GM19452 (cell line): ENCODE measurements at regions not wholly inside any gene's neighbourhood (a gene's known extent, or its start where the extent isn't known, plus 50 kb on each side); places are given as distances from the start of the nearest gene placed in this dataset.
"Not testable (repeated sequence)": the region's sequence is repeated elsewhere in the genome, so short reads cannot be mapped to it uniquely, and the experiment has no call there.

Experiments
- ATAC-seq: cut with Tn5 transposase; IDR thresholded peaks from one replicate; pipeline ENCODE4 v1.9.1; 2021; ENCODE audit not compliant: unreplicated experiment

DNA sequence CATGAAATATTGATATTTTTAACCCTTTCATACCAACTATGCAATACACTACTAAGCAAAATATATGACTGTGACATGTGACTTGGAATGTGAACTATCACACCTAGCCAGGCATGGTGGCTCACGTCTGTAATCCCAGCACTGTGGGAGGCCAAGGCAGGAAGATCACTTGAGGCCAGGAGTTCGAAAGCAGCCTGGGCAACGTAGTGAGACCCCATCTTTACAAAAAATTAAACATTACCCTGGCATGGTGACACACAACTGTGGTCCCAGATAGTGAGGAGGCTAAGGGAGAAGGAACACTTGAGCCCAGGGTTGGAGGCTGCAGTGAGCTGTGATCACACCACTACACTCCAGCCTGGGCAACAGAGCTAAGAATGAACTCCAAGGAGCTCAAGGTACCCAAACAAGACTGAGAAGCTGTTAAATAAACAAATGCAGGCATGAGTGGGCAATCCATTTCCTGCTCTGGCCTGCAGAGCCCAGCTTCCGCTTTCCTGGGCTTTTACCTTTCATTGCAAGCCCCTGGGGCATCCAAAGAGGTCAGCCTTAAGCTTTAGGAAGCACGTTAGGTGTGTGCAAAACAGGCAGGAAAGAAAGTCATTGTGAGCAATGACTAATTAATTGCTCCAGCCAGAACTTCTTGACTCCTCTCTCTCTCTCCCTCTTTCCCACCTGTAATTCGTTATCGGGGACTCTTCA is 162.1 kb upstream of the FOXK1 start:
- no peak for ATAC-seq

DNA sequence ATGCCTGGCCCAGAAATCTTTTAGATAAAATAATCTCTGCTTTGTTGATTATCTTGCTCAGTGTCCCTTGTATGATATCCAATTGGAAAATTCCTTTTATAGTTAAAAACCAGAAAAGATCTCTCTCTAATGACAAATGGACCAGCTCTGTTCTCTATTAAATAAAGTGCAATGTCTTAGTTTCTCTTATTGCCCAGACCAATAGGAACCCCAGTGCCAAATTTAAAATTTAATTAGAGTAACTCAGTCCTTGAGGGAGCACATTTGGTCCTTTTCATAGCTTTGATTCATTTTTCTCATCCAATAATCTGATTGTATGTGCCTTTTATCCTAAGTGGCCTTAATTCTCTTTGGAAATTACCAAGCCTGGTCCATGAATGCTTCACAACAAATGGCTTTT is 158.9 kb upstream of the FOXK1 start:
- ATAC-seq, result no peak

DNA sequence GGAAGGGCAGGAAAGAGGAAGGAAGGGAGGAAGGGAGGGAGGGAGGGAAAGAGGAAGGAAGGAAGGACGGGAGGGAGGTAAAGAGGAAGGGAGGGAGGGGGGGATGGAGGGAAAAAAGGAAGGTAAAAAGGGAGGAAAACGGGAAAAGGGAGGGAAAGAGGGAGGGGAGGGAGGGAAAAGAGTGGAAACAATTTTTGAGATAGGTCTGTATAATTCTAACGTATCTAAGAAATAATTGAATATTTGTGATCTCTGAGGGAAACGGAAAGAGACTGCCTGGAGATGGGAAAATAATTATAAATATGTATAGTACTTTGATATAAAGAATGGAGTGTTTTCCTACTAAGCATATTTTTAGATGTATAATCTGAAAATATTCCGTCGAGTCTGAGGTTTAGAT is 158.2 kb upstream of the FOXK1 start:
- no peak for ATAC-seq

DNA sequence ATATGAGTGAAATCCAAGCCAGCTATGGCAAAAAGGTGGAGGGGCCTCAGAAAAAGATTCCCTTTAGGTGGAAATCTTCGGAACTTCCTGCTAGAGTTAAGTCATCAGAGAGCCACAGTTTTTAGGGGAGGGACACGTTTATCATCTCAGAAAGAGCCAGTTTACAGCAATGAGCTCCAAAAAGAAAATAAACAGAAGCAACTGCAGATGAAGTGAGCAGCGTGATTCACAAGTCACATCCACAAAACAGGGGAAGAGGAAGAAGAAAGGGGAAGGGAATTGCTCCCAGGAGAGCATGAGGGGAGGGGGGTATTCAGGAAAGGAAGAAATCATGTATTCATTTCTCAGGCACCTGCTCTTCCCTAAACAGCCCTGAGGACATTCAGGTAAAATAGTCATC is 156.2 kb upstream of the FOXK1 start:
- no peak for ATAC-seq

DNA sequence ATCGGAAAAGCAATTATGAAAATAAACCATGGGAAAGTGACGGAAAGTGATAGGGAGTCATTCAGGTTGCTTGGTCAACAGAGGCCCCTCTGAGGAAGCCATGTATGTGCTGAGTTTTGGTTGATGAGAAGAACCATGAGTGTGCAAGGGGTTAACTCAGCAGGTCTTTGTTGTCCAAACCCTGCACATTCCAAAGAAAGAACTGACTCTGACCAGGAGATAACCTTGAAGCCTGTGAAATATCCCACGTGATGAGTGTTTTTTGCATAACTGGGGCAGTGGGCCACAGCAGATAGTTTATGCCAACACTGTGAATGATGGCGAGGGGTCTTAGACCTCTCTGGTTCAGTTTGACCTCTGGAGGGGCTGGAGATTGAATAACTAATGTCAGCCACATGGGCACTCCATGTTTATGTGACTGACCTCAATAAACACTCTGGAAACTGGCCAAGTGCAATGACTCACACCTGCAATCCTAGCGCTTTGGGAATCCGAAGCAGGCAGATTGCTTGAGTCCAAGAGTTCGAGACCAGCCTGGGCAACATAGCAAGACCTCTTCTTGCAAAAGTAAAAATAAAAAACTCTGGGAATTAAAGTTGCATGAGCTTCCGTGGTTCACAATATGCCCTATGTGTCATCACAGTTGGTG is 154.0 kb upstream of the FOXK1 start:
- no peak for ATAC-seq

DNA sequence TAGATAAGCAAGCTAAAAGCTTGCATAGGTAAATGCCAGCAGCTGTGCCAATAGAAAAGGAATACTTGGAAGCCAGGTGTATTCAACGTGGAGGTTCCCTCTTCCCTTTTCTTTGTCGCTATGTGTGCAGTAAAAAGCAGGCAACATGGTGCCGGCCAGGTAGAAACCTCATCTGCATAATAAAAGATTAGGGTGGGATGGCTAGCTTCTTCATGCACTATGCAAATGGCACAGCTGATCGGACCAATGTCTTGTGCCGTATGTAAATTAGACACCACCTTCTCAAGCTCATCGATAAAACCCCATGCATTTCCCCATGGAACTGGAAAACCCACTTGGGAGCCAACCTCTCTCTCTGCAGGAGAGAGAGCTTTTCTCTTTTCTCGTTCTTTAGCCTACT is 150.9 kb upstream of the FOXK1 start:
- ATAC-seq, result no peak

DNA sequence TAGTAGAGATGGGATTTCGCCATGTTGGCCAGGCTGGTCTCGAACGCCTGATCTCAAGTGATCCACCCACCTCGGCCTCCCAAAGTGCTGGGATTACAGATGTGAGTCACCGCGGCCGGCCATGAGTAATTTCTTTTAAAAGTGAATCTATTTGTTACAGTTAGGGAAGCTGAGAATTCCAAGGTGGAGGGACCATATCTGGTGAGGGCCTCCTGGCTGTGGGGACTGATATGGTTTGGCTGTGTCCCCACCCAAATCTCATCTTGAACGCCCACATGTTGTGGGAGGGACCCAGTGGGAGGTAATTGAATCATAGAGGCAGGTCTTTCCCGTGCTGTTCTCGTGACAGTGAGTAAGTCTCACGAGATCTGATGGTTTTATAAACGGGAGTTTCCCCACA is 148.8 kb upstream of the FOXK1 start:
- not testable (repeated sequence) for ATAC-seq

DNA sequence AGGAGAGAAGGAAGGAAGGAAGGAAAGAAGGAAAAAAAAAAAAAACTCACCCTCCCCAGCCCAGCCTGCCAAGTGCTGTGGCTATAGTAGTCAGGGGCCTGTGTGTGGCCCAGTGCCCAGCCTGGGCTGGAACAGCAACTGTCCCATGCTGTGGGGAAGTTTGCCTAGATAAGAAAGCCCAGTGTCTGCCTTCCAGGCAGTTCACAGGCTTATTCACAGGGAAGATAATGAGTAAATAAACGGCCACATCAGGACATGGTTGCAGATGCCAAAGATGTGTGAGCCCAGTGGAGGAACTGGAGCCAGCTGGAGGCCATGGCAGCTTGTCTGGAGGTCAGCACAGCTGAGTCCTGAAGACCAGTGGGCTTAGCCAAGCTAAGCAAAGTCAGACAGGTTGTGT is 132.4 kb upstream of the FOXK1 start:
- ATAC-seq, result no peak

DNA sequence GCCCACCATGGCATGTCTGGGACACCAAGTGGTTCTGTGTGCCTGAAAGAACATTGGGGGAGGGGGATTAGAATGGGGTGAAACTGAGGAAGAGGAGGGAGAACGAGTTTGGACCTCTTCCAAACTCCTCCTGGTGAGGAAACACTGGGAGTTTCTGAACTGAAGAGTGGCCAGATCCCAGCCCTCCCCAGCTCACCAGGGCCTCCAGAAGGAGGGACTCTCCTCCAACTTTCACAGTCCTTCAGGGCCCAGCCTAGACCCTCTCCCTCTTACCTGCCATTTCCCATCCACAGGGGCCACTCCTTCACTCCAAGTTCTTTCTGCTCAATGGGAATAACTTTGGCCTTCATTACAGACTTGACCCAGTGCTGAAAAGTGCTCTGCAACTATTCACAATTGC is 132.0 kb upstream of the FOXK1 start:
- no peak for ATAC-seq

DNA sequence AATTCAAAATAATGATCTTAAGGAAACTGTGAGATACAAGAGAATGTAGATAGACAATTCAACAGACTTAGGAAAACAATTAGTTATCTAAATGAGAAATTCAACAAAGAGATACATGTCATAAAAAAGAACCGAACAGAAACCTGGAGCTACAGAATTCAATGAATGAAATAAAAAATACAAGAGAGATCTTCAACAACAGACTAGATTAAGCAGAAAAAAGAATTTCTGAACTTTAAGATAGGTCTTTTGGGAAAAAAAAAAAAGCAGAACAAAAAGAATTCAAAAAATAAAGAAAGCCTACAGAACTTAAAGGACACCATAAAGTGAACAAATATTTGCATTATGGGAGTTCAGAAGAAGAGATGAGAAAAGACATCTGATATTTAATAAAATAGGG is 129.1 kb upstream of the FOXK1 start:
- no peak for ATAC-seq

DNA sequence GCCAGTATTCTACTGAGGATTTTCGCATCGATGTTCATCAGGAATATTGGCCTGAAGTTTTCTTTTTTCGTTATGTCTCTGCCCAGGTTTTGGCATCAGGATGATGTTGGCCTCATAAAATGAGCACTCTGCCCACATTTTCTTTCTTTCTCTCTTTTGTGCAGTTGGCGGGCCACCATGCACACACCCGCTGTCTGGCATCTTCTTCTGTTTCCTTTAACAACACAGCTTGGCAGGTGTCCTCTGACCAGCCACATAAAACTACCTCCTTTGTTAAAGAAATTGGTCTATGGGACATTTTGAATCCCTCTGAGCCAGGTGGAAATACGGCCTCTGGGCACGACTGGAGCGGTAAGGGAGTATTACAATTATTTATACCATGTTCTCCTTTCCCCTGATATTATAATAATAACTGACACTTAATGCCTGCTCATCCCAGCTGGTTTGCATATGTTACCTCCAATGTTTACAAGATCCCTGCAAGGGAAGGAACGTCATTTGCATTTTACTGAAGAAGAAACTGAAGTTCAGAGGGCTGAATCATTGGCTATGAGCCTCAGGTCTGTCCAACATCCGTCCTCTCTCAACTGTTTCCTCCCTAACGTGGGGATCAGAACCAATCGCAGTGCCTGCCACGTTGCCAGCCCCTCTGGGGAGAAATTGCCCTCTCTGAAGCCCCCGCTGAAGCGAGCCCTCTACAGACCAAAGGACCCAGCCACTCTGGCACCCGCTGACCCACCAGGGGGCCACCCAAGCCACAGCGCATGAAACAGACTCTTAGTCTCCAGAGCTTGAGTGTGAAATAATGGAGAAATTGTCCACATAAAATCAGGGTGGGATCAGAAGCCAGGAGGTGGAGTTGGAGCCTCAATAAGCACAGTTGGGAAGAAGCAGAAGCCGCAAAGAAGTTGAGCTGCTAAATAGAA is 125.0 kb upstream of the FOXK1 start:
- ATAC-seq, result no peak

DNA sequence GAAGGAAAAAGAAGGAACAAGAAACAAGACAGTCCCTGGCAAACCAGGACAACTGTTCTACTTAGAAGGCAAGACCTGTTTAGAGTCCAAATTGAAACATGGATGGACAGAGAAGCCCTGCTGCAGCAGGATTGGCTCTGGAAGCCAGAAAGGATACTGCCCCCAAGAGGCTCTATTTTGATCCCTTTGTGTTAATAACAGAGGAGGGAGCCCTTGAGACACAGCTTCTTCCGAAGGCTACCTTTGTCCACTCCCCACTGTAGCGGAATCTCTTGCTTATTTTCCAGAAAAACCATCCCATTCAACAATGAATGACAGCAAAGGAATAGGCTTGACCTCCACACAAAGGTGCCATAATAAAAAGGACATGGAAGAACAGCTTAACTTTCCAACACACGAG is 120.3 kb upstream of the FOXK1 start:
- no peak for ATAC-seq

DNA sequence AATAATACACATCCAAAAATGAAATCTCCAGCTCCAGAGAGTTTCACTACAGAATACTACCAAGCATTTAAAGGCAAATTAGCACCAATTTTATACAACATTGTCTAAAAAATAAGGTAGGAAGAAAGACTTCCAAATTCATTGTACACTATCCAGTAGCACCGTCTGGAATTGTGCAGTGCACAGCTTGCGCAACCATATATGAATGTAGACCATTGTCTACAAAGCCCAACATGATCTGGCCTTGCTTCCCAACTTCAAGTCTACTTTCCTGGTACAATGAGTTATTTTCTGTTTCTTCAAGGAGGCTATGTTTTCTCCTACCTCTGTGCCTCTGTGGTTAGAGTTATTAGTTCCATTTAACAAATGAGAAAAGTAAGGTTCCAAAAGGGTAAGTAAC is 115.4 kb upstream of the FOXK1 start:
- ATAC-seq, result no peak

DNA sequence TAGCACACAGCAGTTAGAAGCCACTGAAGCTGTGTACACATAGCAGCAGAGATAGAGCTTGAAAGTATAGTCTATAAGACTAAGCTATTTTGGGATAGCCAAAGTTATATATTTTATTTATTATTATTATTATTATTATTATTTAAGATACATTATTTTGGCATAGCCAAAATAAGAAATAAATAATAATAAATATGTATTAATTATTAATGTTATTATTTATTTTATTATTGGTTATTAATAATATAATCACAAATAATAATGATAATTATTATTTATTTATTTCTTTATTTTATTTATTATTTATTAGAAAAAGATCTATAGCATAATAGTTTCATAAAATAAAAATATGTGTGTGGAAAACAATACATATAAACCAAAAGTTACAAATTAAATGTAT is 107.2 kb upstream of the FOXK1 start:
- no peak for ATAC-seq

DNA sequence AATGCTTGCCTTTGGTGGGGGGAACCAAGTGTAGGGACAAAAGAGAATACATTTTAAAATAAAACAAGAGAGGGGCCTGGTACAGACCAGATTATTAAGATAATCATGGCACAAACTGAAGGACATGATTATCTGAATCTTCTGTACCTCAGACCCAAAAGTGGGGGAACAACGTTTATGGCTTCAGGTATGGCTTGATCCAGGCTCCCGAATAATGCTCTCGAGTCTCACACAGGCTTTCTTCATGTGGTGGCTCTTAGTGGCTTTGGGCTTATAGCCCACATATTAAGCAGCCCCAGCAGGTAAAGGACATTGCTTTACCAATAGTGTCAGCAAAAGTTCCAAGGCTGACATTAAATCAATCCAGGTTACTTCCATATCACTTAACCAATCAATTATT is 106.8 kb upstream of the FOXK1 start:
- ATAC-seq, result no peak

DNA sequence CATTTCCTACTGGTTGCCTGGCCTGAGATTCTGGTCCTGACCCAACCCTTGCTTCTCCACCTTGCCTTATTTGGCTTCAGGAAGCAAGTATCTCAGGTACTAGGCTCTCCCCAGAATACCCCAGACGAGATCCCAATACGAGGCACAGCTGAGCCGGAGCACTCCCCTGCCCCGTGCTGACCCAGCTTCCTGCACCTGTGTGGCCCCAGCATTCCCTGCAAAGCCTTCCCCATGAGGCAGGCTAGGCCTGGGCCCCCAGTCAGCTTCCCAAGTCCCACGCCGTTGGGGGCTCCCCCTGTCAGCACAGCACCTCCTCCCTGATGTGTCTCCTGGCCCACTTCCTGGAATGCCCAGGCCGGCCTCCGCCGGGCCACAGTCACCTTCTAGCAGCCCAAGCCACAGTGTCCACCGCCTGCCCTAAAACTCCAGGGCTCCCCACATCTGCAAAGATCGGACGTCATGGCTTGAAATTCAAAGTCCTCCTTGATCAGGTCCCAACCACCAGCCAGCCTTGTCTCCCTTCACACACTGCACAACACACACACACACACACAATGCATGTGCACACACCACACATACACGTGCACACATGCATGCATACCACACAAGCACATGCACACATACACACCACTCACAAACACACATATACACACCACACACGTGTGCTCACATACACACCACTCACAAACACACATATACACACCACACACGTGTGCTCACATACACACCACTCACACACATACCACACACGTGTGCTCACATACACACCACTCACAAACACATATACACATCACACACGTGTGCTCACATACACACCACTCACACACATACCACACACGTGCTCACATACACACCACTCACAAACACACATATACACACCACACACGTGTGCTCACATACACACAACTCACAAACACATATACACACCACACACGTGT is 78.9 kb upstream of the FOXK1 start:
- no peak for ATAC-seq

DNA sequence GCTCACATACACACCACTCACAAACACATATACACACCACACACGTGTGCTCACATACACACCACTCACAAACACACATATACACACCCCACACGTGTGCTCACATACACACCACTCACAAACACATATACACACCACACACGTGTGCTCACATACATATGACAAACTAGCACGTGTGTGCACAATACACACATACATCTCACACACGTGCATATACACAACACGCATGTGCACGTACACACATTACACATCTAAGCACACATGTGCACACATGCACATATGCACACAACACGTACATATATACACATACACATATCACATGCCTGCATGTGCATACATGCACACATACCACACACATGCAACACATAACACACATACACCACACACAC is 78.3 kb upstream of the FOXK1 start:
- no peak for ATAC-seq

DNA sequence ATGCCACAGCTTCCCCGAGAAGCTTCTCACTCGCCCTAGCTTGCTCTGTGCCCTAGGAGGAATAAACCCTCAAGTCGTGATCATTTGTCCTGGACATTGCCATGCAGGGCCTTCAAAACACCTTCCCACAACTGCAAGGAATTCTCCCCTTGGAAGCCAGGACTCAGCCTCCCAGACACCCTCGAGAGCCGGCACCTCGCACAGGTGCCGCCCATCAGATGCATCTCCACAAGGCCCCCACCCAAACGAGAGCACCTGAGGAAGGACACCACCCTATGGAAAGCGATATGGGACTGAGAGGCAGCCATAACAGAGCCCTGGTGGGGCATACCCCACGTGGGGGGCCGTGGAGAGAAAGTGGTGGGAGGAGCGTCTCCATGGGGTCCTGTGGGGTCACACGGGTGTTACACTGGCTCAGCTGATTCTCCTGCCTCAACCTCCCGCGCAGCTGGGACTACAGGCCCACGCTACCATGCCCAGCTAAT is 77.6 kb upstream of the FOXK1 start:
- ATAC-seq, result no peak

DNA sequence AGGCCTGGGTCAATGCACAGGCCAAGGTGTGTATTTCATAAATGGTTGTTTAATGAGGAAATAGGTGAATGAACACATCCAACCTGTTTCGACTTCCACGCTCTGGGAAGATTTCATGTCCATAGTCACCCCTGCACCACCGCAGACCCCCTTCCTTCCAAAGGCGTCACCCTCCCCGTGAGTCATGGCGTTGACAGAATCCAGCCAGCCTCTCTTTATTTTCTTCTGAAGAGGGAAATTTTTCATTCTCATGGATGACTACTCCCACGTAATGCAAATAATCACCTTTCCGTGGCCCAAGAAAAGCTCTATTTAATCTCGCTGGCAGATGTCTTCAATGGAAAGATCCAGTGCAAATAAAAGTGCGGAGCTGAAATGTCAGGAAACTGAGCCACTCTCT is 75.3 kb upstream of the FOXK1 start:
- ATAC-seq, result no peak

DNA sequence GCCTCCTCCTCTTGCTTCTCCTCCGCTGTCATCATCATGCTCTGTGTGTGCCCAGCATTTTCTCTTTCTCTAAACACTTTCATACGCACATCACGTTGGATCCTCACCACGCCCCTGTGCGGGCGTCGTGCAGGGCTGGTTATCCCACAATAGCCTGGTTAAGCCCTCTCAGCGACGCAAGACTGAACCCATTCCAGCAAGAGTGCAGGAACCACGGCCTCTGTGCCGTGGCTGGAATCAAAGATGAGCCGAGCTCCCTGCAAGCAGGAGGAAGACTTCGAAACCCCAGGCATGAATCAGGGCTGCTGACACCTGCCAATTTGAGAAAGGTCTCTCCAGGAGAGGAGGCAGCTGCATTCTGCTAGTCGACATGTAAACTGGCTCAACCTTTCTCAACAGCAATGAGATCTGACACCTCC is 74.8 kb upstream of the FOXK1 start:
- no peak for ATAC-seq

DNA sequence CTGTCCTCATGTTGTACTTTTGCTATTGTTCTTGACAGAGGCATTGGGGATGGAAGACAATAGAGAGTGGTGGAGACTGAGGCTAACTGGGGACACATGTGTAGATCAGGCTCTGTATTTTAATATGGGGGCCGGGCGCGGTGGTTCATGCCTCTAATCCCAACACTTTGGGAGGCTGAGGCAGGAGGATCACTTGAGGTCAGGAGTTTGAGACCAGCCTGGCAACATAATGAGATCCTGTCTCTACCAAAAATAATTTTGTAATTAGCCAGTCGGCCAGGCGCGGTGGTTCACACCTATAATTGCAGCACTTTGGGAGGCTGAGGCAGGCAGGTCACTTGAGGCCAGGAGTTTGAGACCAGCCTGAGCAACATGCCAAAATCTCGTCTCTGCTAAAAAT is 72.5 kb upstream of the FOXK1 start:
- ATAC-seq, result not testable (repeated sequence)
